SK-N-SH treated with all-trans-retinoic acid at 6 μM for 48 hours (cell line): ENCODE measurements at regions not wholly inside any gene's neighbourhood (a gene's known extent, or its start where the extent isn't known, plus 50 kb on each side); places are given as distances from the start of the nearest gene placed in this dataset.
"Not testable (repeated sequence)": the region's sequence is repeated elsewhere in the genome, so short reads cannot be mapped to it uniquely, and the experiment has no call there.

Experiments
- ATAC-seq: fragments of 200-7000 bp; cut with Tn5 transposase; 3 replicates; pipeline ENCODE4 v1.9.1; 2020; ENCODE audit warnings: mild to moderate bottlenecking, moderate library complexity
- BACH2 ChIP-seq: fragments of 250-450 bp; sonication (Bioruptor Pico); IDR thresholded peaks from 2 replicates; pipeline ENCODE4 v1.9.0; 2021; ENCODE audit warnings: mild to moderate bottlenecking, borderline replicate concordance
- CREB5 ChIP-seq: fragments of 250-450 bp; sonication (Bioruptor Pico); IDR thresholded peaks from 2 replicates; pipeline ENCODE4 v1.5.1; 2020; ENCODE audit warnings: low read depth, mild to moderate bottlenecking, moderate library complexity
- CSDC2 ChIP-seq: fragments of 250-450 bp; sonication (Bioruptor Pico); IDR thresholded peaks from 2 replicates; pipeline ENCODE4 v1.5.0; 2020; ENCODE audit warnings: mild to moderate bottlenecking, moderate library complexity
- CSRNP3 ChIP-seq: fragments of 250-450 bp; sonication (Bioruptor Pico); IDR thresholded peaks from 2 replicates; pipeline ENCODE4 v1.5.1; 2021; ENCODE audit warnings: mild to moderate bottlenecking, moderate library complexity
- GLIS3 ChIP-seq: fragments of 250-450 bp; sonication (Bioruptor Pico); IDR thresholded peaks from 2 replicates; pipeline ENCODE4 v1.5.0; 2020; ENCODE audit warnings: mild to moderate bottlenecking, moderate library complexity
- ISL1 ChIP-seq: fragments of 250-450 bp; sonication (Bioruptor Pico); IDR thresholded peaks from 2 replicates; pipeline ENCODE4 v2.1.2; 2022; ENCODE audit warnings: mild to moderate bottlenecking, moderate library complexity
- OSR1 ChIP-seq: fragments of 250-450 bp; sonication (Bioruptor Pico); IDR thresholded peaks from 2 replicates; pipeline ENCODE4 v1.8.0; 2022; ENCODE audit warnings: moderate library complexity, mild to moderate bottlenecking, inconsistent platforms
- PATZ1 ChIP-seq: fragments of 250-450 bp; sonication (Bioruptor Pico); IDR thresholded peaks from 2 replicates; pipeline ENCODE4 v1.8.0; 2020; ENCODE audit warnings: mild to moderate bottlenecking, moderate library complexity, borderline replicate concordance
- POU6F1 ChIP-seq: fragments of 250-450 bp; sonication (Bioruptor Pico); IDR thresholded peaks from 2 replicates; pipeline ENCODE4 v1.8.0; 2021; ENCODE audit warnings: low read depth, mild to moderate bottlenecking, moderate library complexity, borderline replicate concordance
- PPARA ChIP-seq: fragments of 250-450 bp; sonication (Bioruptor Pico); IDR thresholded peaks from 2 replicates; pipeline ENCODE4 v1.5.0; 2020; ENCODE audit warnings: mild to moderate bottlenecking, borderline replicate concordance
- RARB ChIP-seq: fragments of 250-450 bp; sonication (Bioruptor Pico); IDR thresholded peaks from 2 replicates; pipeline ENCODE4 v1.8.0; 2021; ENCODE audit warnings: mild to moderate bottlenecking, moderate library complexity
- SNAI2 ChIP-seq: fragments of 250-450 bp; sonication (Bioruptor Pico); IDR thresholded peaks from 2 replicates; pipeline ENCODE4 v1.5.0; 2020; ENCODE audit warnings: mild to moderate bottlenecking, moderate library complexity
- TCF4 ChIP-seq: fragments of 250-450 bp; sonication (Bioruptor Pico); IDR thresholded peaks from 2 replicates; pipeline ENCODE4 v1.8.0; 2021; ENCODE audit warnings: mild to moderate bottlenecking, moderate library complexity, borderline replicate concordance
- TOX ChIP-seq: fragments of 250-450 bp; sonication (Bioruptor Pico); IDR thresholded peaks from 2 replicates; pipeline ENCODE4 v1.8.0; 2021; ENCODE audit warnings: mild to moderate bottlenecking, moderate library complexity, borderline replicate concordance
- TSHZ2 ChIP-seq: fragments of 250-450 bp; sonication (Bioruptor Pico); IDR thresholded peaks from 2 replicates; pipeline ENCODE4 v1.5.0; 2020; ENCODE audit warnings: mild to moderate bottlenecking, moderate library complexity
- ZC3H10 ChIP-seq: fragments of 250-450 bp; sonication (Bioruptor Pico); IDR thresholded peaks from 2 replicates; pipeline ENCODE4 v1.5.1; 2021; ENCODE audit warnings: mild to moderate bottlenecking, moderate library complexity
- ZFP3 ChIP-seq: fragments of 250-450 bp; sonication (Bioruptor Pico); IDR thresholded peaks from 2 replicates; pipeline ENCODE4 v1.5.0; 2020; ENCODE audit warnings: mild to moderate bottlenecking, moderate library complexity
- ZFP30 ChIP-seq: fragments of 450-650 bp; formaldehyde crosslinking; IDR thresholded peaks from 2 replicates; pipeline ENCODE4 v1.5.0; 2022; ENCODE audit warnings: mild to moderate bottlenecking, moderate library complexity
- ZNF565 ChIP-seq: fragments of 450-650 bp; formaldehyde crosslinking; conservative IDR thresholded peaks from 2 replicates; pipeline ENCODE4 v1.5.0; 2020; ENCODE audit warnings: low read depth, mild to moderate bottlenecking, moderate library complexity
- ZNF70 ChIP-seq: fragments of 450-650 bp; formaldehyde crosslinking; IDR thresholded peaks from 2 replicates; pipeline ENCODE4 v1.5.0; 2020; ENCODE audit warnings: mild to moderate bottlenecking, moderate library complexity

GRCh38 chr2:209261366-209262053, 162.3 kb upstream of the MAP2 start:
- not testable (repeated sequence) for ATAC-seq

- no peak for ATAC-seq
- TF ChIP-seq TOX (CRISPR knock-in tag) (no peak), PATZ1 (CRISPR knock-in tag) (no peak), TCF4 (no peak), CREB5 (CRISPR knock-in tag) (no peak), ZNF565 (no peak), BACH2 (CRISPR knock-in tag) (no peak)
Observed at GRCh38 chr2:209269024-209269423, 154.8 kb upstream of the MAP2 start.

- ATAC-seq = no peak
- TF ChIP-seq ZFP3 (no peak), CSRNP3 (CRISPR knock-in tag) (no peak)
Observed at GRCh38 chr2:209276000-209276399, 147.8 kb upstream of the MAP2 start.

- TF ChIP-seq GLIS3 (CRISPR knock-in tag) (no peak), TOX (CRISPR knock-in tag) (no peak), OSR1 (CRISPR knock-in tag) (no peak), CSRNP3 (CRISPR knock-in tag) (no peak), ZC3H10 (CRISPR knock-in tag) (no peak), CSDC2 (CRISPR knock-in tag) (no peak), CREB5 (CRISPR knock-in tag) (no peak), ZFP3 (no peak), BACH2 (CRISPR knock-in tag) (no peak), TSHZ2 (CRISPR knock-in tag) (no peak), POU6F1 (CRISPR knock-in tag) (no peak), ZNF565 (no peak), ZFP30 (CRISPR knock-in tag) (no peak), TCF4 (no peak), RARB (CRISPR knock-in tag) (no peak), PATZ1 (CRISPR knock-in tag) (no peak), PPARA (CRISPR knock-in tag) (no peak), ISL1 (CRISPR knock-in tag) (no peak), ZNF70 (CRISPR knock-in tag) (no peak), SNAI2 (CRISPR knock-in tag) (no peak)
- ATAC-seq = no peak
Observed at GRCh38 chr2:209277444-209277843, 146.4 kb upstream of the MAP2 start.
